Neural progenitor cell (in vitro differentiated cells): ENCODE measurements at regions not wholly inside any gene's neighbourhood (a gene's known extent, or its start where the extent isn't known, plus 50 kb on each side); places are given as distances from the start of the nearest gene placed in this dataset.
"Not testable (repeated sequence)": the region's sequence is repeated elsewhere in the genome, so short reads cannot be mapped to it uniquely, and the experiment has no call there.

Experiments used
- DNase-seq: peaks from one replicate; pipeline ENCODE4 v3.0.0-alpha.2; 2016; ENCODE audit warnings: low spot score
- H2AFZ ChIP-seq: fragments of 200-600 bp; sonication (generic); replicated peaks from 2 replicates; pipeline ENCODE4 v1.6.1; 2016; ENCODE audit warnings: antibody characterized with exemption
- H3F3A ChIP-seq: fragments of 200-600 bp; sonication (generic); 2 replicates; pipeline ENCODE4 v1.6.1; 2016; ENCODE audit warnings: antibody characterized with exemption, low read depth
- H3K27ac ChIP-seq: fragments of 200-600 bp; sonication (generic); 2 replicates; pipeline ENCODE4 v1.5.1; 2016; ENCODE audit warnings: mild to moderate bottlenecking
- H3K27me3 ChIP-seq: fragments of 200-600 bp; sonication (generic); 2 replicates; pipeline ENCODE4 v1.6.1; 2016; ENCODE audit warnings: mild to moderate bottlenecking, moderate library complexity
- H3K36me3 ChIP-seq: fragments of 200-600 bp; sonication (generic); 2 replicates; pipeline ENCODE4 v1.5.1; 2016
- H3K4me1 ChIP-seq: fragments of 200-600 bp; sonication (generic); 2 replicates; pipeline ENCODE4 v1.6.1; 2016; ENCODE audit warnings: mixed run types
- H3K4me2 ChIP-seq: fragments of 200-600 bp; sonication (generic); 2 replicates; pipeline ENCODE4 v1.6.1; 2016
- H3K4me3 ChIP-seq: fragments of 200-600 bp; sonication (generic); 2 replicates; pipeline ENCODE4 v1.5.1; 2016
- H3K79me2 ChIP-seq: fragments of 200-600 bp; sonication (generic); 2 replicates; pipeline ENCODE4 v1.6.1; 2016; ENCODE audit warnings: low read depth
- H3K9ac ChIP-seq: fragments of 200-600 bp; sonication (generic); 2 replicates; pipeline ENCODE4 v1.6.1; 2016
- H3K9me3 ChIP-seq: fragments of 200-600 bp; sonication (generic); 2 replicates; pipeline ENCODE4 v1.5.1; 2016; ENCODE audit warnings: low read depth
- H4K20me1 ChIP-seq: fragments of 200-600 bp; sonication (generic); 2 replicates; pipeline ENCODE4 v1.6.1; 2016; ENCODE audit warnings: low read depth
- H3K27ac Mint-ChIP-seq: 3 replicates; pipeline ENCODE4 v1.8.0; 2021; ENCODE audit warnings: mixed read lengths
- H3K27me3 Mint-ChIP-seq: 2 replicates; pipeline ENCODE4 v1.8.0; 2022; ENCODE audit warnings: low read depth, mild to moderate bottlenecking, inconsistent platforms, moderate library complexity, mixed read lengths; ENCODE audit not compliant: insufficient read depth
- H3K36me3 Mint-ChIP-seq: 3 replicates; pipeline ENCODE4 v1.8.0; 2021; ENCODE audit warnings: mixed read lengths
- H3K4me1 Mint-ChIP-seq: 3 replicates; pipeline ENCODE4 v1.8.0; 2021; ENCODE audit warnings: mixed read lengths
- H3K4me3 Mint-ChIP-seq: 3 replicates; pipeline ENCODE4 v1.8.0; 2021; ENCODE audit warnings: mild to moderate bottlenecking, moderate library complexity, mixed read lengths
- H3K9me3 Mint-ChIP-seq: 3 replicates; pipeline ENCODE4 v1.8.0; 2020; ENCODE audit warnings: mixed read lengths
- EZH2 ChIP-seq: fragments of 200-600 bp; sonication (generic); IDR thresholded peaks from 2 replicates; pipeline ENCODE4 v1.6.1; 2017; ENCODE audit warnings: antibody characterized with exemption, mild to moderate bottlenecking, moderate library complexity
- EZH2phosphoT487 ChIP-seq: fragments of 200-600 bp; sonication (generic); IDR thresholded peaks from 2 replicates; pipeline ENCODE4 v1.6.1; 2017; ENCODE audit warnings: antibody characterized with exemption
- TF ChIP-seq, protein P1 (sequence below): fragments of 200-600 bp; sonication (generic); IDR thresholded peaks from 2 replicates; pipeline ENCODE4 v1.5.1; 2017; ENCODE audit warnings: antibody characterized with exemption, mild to moderate bottlenecking

DNA sequence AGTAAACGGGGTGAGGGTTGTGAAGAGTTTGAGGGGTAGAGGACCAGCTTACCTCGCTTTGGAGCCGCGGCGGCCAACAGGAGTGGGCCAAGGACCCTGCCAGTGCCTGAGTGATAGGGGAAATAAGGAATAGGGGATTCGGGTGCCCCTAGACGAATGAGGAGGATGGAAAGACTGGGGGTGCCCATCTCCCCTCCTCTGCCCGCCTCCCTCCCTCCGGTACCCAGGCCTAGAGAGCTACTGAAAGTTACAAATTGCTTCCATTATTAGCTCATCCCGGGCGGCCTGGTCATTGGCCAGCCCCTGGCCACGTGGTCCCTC is 63.1 kb downstream of the SMUG1 start:
- not testable (repeated sequence) for H3K79me2 ChIP-seq, H3K36me3 Mint-ChIP-seq, H3K27ac Mint-ChIP-seq, H3K9me3 Mint-ChIP-seq, H3K9ac ChIP-seq, H3K9me3 ChIP-seq, H3K27ac ChIP-seq, H3K36me3 ChIP-seq, DNase-seq
- H3K4me1 Mint-ChIP-seq = peaks cover 11% of the 10 kb centered on the region
- Histone ChIP-seq H2AFZ (peak overlapping the region; percentile 97), H3K4me1 (peaks cover 57% of the 10 kb centered on the region), H3K27me3 (peaks cover 100% of the 10 kb centered on the region), H4K20me1 (peaks cover 31% of the 10 kb centered on the region), H3K4me2 (peak overlapping the region; percentile 90), H3F3A (peaks cover 42% of the 10 kb centered on the region), H3K4me3 (peak overlapping the region; percentile 64)
- H3K27me3 Mint-ChIP-seq = peaks cover 87% of the 10 kb centered on the region
- peak overlapping the region; percentile 75 for H3K4me3 Mint-ChIP-seq

DNA sequence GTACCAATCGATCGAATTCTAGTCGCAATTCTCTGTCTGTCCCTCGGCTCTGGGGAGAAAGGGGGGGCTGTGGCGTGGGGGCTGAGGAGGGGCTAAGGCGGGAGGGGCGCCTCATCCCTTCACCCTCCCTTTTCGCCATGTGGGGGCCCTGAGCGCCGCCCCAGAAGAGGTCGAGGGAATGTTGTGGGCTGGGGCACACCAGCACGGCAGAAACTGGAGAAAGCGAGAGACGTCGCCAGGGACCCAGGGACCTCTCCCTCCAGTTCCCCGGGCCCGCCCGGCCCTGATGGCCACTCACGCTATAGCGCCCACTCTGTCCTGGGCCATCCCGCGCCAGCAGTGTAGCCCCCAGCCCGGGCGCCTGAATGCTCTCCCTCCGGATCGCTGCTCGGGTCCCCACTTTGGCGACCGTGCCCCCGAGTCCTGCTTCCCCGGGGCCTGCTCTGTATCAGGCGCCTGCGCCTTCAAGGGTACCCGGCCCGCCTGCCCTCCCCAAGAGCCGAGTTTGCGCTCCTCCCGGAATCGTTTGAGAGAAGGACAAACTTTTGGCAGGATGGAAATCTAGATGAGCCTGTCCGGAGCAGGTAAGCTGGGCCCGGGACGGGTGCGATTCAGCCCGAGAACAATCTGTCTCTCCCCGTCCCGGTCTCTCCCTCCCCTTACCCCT is 62.6 kb downstream of the SMUG1 start:
- H2AFZ ChIP-seq = peak overlapping the region; percentile 97
- peaks cover 31% of the 10 kb centered on the region for H4K20me1 ChIP-seq
- no peaks in the 10 kb centered on the region for H3K9me3 ChIP-seq
- H3K4me3 Mint-ChIP-seq = peak overlapping the region; percentile 75
- peaks cover 100% of the 10 kb centered on the region for H3K27me3 ChIP-seq
- DNase-seq = peak; percentile 54
- H3K36me3 Mint-ChIP-seq = no peaks in the 10 kb centered on the region
- peaks cover 11% of the 10 kb centered on the region for H3K4me1 Mint-ChIP-seq
- TF ChIP-seq EZH2 = no peak
- TF ChIP-seq, protein P1, sequence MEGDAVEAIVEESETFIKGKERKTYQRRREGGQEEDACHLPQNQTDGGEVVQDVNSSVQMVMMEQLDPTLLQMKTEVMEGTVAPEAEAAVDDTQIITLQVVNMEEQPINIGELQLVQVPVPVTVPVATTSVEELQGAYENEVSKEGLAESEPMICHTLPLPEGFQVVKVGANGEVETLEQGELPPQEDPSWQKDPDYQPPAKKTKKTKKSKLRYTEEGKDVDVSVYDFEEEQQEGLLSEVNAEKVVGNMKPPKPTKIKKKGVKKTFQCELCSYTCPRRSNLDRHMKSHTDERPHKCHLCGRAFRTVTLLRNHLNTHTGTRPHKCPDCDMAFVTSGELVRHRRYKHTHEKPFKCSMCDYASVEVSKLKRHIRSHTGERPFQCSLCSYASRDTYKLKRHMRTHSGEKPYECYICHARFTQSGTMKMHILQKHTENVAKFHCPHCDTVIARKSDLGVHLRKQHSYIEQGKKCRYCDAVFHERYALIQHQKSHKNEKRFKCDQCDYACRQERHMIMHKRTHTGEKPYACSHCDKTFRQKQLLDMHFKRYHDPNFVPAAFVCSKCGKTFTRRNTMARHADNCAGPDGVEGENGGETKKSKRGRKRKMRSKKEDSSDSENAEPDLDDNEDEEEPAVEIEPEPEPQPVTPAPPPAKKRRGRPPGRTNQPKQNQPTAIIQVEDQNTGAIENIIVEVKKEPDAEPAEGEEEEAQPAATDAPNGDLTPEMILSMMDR = no peak
- no peaks in the 10 kb centered on the region for H3K79me2 ChIP-seq
- H3F3A ChIP-seq = peaks cover 42% of the 10 kb centered on the region
- peak overlapping the region; percentile 64 for H3K4me3 ChIP-seq
- no peak overlapping the region for H3K27ac ChIP-seq
- H3K27ac Mint-ChIP-seq = no peak overlapping the region
- H3K9me3 Mint-ChIP-seq = no peaks in the 10 kb centered on the region
- H3K36me3 ChIP-seq = no peaks in the 10 kb centered on the region
- H3K4me2 ChIP-seq = peak overlapping the region; percentile 90
- no peak overlapping the region for H3K9ac ChIP-seq
- peaks cover 87% of the 10 kb centered on the region for H3K27me3 Mint-ChIP-seq
- peaks cover 57% of the 10 kb centered on the region for H3K4me1 ChIP-seq

DNA sequence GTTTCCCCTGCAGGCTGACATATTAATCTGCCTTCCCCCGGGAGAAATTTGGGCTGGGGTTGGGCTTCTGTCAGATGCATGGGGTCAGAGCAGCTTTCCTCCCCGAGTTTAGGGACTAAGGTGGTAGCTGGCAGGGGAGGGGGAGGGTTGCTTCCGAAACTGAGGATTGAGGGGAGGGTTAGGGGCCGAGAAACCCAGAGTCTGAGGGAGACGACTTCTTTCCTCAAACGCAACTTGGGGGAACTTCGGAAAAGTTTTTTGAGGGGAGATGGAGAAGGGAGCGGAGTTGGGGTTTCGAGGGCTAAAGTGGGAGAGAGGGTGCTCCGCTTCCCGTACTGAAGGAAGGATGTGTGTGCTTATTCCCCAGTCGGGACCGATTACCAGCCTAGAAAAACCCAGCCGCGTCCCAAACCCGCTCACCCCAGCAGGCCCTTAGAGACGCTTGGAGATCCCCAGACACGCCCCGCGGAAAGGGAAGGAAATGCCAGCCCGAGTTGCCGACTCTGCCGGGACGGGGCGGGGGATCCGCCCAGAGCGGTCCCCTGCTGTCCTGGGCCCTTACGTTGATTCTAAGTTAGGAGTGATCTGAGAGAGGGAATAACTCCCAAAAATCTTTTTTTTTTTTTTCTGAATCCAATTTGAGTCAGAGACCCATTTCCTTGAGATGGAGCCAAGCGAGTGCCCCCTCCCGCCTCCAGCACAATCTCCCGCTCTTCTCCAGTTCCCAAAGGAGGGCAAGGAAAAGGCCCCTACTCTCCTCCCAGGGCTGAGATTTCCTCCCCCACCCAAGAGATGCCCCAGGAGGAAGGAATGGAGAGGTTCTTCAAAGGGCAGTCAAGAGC is 61.9 kb downstream of the SMUG1 start:
- H3K4me1 ChIP-seq = peaks cover 57% of the 10 kb centered on the region
- H3F3A ChIP-seq = peaks cover 42% of the 10 kb centered on the region
- Mint-ChIP-seq H3K4me1 (peaks cover 11% of the 10 kb centered on the region), H3K36me3 (no peaks in the 10 kb centered on the region), H3K27ac (no peak overlapping the region), H3K9me3 (no peaks in the 10 kb centered on the region), H3K27me3 (peaks cover 81% of the 10 kb centered on the region), H3K4me3 (peak overlapping the region; percentile 67)
- DNase-seq = peak; percentile 66
- no peaks in the 10 kb centered on the region for H3K9me3 ChIP-seq
- H4K20me1 ChIP-seq = peaks cover 31% of the 10 kb centered on the region
- H3K4me3 ChIP-seq = peak overlapping the region; percentile 64
- no peaks in the 10 kb centered on the region for H3K36me3 ChIP-seq
- H3K27me3 ChIP-seq = peaks cover 100% of the 10 kb centered on the region
- TF ChIP-seq, protein P1 = no peak
- TF ChIP-seq EZH2phosphoT487 = peak; percentile 75
- TF ChIP-seq EZH2 = peak; percentile 94
- no peak overlapping the region for H3K9ac ChIP-seq
- no peaks in the 10 kb centered on the region for H3K79me2 ChIP-seq
- no peak overlapping the region for H3K27ac ChIP-seq
- H3K4me2 ChIP-seq = peak overlapping the region; percentile 90
- peak overlapping the region; percentile 97 for H2AFZ ChIP-seq
